HG02938 (cell line): ENCODE measurements at regions not wholly inside any gene's neighbourhood (a gene's known extent, or its start where the extent isn't known, plus 50 kb on each side); places are given as distances from the start of the nearest gene placed in this dataset.

Experiments
- ATAC-seq: cut with Tn5 transposase; IDR thresholded peaks from one replicate; pipeline ENCODE4 v1.9.1; 2021; ENCODE audit warnings: mild to moderate bottlenecking, moderate library complexity; ENCODE audit not compliant: unreplicated experiment

DNA sequence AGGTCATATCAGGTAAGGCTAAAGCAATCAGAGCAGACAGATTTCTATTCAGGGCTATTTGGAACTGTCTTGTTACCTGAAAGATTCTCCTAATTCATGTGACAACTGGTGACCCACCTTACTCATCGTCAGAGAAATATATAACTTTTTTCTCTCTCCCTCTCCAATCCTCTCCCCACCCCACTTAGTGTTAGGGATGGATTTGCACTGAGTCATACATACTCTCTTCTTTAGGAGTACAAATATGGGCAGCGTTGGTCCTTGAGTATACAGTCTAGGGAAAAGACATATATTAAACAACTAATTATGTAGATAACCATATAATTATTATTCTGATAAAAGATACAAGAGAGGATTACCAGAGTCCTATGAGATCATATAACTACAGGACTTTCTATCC is 246.3 kb downstream of the HHIPL2 start:
- ATAC-seq: no peak

DNA sequence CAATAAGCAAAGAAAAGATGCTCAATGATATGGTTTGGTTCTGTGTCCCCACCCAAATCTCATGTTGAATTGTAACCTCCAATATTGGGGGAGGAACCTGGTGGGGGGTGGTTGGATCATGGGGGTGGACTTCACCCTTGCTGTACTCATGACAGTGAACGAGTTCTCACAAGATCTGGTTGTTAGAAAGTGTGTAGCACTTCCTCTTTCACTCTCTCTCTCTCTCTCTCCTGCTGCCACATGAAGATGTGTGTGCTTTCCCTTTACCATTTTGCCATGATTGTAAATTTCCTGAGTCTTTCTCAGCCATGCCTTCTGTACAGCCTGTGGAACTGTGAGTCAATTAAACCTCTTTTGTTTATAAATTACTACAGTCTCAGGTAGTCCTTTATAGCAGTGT is 248.4 kb downstream of the HHIPL2 start:
- no peak for ATAC-seq

DNA sequence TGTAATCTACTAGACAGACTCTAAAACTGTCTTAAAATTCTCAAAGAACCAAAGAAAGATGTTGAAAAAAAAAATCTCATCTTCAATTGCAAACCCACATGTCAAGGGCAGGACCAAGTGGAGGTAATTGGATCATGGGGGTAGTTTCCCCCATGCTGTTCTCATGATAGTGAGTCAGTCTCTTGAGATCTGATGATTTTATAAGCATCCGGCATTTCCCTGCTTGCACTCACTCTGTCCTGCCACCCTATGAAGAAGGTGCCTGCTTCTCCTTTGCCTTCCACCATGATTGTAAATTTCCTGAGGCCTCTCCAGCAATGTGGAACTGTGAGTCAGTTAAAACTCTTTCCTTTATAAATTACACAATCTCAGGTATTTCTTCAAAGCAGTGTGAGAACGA is 257.0 kb downstream of the HHIPL2 start:
- no peak for ATAC-seq

DNA sequence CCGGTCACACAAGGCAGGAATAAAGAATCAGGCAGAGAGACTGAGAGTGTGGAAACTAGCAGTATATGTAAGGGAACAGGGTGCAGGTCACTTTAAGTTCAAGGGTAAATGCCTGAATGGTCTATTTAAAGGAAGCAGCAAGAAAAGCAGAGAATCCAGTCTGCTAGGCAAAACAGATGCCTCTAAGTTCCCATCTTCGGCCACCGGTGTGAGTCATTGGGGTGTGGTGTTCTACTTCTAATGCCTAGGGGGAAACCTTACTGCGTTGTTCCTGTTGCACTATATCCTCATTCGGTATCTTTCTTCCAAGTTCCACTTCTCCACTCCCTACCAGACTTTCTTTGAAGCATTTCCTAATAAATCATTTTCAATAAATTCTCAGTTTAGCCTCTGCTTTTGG is 259.9 kb downstream of the HHIPL2 start:
- no peak for ATAC-seq

DNA sequence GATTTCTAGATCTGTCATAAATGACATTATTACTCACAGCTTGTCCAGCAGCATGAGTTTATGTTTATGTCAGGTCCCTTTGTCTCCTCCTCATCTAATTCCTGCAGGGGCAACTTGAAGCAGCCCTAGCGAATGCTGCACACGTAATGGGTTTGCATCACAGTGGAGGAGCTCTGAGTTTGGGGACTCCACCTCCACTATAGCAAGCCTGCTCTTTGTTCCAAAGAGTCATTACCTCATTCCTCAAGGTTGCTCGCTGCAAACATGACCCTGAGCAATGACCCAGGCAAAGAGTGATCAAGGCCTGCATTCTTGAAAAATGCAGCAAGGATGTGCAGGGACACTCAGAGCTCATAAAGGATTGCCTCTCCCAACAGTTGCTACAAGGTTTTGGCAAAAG is 261.9 kb downstream of the HHIPL2 start:
- ATAC-seq: no peak

DNA sequence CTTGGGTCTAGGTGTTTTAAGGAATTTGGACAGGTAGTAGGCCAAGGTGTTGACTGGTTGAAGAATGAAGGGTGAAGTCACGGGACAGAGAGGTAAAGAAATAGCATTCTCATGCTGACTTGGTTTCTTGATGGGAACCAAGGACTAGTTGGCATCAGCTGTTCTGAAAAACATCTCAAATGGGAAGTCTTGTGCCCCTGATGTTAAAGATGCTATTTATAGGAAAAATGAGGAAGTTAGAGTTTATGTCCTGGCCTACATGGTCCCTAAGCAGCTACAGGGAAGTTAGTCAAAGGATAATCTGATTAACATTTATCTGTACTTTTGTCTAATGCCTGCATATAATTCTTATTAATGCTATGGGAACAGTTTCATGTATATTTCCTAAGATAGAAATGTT is 262.4 kb downstream of the HHIPL2 start:
- no peak for ATAC-seq

DNA sequence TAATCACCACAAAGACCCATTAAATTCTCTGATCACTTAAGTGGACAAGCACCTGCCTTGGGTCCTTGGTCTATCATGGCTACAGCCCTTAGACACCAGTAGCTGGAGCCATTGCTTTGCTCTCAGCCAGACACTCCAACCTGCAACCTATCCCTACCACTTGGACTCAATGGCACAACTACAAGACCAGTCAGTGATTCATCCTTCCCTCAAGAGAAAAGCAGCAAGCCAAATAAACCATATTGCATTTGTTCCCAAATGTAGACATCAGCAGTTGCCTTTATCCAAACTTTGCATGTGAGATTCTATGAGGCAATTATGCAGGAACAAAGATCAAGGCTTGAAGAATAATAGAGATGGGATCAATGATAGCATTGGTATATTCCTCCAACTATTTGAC is 263.4 kb downstream of the HHIPL2 start:
- ATAC-seq: no peak

DNA sequence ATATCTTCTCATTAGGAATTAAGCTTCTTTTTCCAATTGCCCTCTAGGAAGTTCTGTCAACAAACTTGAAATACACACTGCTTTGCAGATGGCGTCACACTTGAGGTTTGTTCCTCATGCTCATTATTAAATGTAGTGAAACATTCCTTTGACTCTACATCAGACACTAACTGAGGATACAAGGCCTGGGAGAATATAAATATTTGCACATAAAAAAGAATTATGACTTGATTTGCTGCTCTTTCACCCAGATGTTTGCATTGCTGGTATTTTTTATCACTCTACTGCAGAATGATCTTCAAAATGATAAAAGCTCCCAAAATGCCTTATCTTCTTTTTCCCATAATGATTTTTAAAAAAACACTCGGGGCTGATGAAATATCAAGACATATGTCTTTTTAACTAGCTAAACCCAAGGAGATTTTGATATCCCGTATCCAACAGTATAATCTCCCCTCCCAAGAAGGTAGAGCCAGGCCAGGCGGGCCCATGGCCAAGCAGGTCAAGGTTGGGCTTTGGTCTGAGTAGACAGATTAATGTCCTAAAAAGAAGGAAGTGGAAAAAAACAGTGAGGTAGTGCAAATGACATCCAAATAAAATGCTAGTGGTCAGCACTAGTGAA is 264.6 kb downstream of the HHIPL2 start:
- no peak for ATAC-seq

DNA sequence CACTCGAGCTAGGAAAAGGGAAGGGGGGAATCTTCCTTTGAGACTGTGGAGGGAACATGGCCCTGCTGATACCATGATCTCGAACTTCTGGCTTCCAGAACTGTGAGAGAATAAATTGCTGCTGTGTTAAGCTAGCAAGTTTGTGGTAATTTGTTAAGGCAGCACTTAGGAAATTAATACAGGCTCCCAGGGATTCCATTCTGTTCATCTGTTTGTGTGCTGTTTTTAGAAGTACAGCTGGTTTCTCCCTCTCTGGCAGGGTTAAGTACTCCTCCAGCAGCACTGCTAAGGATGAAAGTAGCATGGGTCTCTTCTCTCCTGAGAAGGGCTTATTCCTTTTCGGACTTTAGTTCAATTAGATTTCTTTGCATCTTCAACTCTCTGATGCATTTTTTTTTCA is 268.3 kb downstream of the HHIPL2 start:
- ATAC-seq: no peak

DNA sequence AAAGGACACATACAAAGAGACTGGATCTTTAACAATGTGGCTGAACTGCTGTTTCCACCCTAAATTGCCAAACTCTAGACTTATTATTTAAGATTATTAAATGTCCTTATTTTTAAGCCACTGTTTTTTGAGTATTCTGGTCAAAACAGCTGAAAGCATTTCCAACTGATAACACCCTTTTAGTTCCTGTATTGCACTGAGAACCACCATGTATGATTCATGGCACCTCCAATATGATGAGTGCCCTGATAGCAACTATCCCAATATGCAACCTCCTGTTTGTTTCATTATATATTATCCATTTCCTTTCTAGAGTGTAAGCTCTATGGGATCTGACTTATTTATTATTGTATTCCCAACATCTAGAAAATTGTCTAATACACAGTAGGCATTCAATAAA is 269.4 kb downstream of the HHIPL2 start:
- no peak for ATAC-seq

DNA sequence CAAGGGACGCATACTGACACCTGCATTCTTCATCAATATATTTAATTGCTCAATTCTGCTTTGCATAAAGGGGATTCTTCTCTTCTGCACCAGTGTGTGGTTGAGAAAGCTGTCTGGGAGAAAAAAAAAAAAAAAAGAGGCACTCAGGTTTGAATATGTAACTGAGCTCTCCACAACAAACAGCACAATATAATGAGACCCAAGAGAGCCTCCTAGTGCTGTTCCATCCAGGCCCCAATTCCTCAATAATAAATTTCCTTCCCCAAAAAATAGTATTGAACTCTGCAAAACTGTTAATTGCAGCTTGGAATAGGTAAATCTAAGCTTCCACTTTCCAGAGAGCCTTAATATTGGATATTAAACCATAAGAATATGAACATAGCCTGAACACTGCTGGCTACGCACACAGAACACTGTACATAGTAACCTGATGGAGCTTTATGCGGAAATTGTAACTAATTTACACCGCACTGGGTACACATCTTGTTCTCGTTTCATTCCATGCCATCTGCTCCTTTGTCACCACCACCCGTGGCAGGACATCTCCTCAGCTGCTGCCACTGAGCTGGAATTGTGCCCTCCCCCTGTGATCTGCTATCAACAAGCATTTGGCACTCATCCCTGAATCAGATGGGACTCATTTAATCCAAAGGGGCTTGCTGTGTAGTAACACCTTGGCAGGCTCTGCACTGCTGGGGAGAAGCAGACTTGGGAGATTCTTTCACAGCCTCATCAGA is 272.0 kb downstream of the HHIPL2 start:
- no peak for ATAC-seq

DNA sequence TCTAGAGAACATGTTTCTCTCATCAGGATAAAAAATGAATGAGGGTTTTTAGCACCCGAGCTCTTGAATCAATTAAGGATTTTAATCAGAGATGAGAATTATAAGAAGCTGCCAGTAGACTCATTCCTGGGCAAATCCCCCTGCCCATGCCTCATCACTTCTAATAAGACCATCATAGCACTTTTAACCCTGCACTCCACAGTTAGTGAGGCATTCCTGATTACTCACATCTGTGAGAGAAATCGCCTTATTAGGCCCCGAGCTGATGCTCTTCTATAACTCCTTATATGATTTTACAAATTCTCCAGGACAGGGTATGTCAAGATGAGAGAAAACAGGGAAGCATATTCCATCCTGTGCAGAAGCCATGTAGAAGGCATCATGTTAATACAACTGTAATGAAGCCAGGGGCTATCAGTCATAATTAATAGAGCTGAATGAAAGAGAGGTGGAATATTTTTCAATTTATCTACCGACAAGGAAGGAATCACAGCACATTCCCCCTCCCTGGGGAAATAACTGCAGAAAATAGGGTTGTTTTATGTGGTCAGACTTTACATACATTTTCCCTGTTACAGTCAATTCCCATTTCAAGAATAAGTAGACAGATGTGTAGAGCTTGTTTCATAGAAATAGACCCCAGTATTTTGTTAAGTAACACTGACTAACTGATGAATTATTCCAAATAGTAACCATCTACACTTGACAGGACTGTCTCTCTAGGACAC is 272.7 kb downstream of the HHIPL2 start:
- no peak for ATAC-seq

DNA sequence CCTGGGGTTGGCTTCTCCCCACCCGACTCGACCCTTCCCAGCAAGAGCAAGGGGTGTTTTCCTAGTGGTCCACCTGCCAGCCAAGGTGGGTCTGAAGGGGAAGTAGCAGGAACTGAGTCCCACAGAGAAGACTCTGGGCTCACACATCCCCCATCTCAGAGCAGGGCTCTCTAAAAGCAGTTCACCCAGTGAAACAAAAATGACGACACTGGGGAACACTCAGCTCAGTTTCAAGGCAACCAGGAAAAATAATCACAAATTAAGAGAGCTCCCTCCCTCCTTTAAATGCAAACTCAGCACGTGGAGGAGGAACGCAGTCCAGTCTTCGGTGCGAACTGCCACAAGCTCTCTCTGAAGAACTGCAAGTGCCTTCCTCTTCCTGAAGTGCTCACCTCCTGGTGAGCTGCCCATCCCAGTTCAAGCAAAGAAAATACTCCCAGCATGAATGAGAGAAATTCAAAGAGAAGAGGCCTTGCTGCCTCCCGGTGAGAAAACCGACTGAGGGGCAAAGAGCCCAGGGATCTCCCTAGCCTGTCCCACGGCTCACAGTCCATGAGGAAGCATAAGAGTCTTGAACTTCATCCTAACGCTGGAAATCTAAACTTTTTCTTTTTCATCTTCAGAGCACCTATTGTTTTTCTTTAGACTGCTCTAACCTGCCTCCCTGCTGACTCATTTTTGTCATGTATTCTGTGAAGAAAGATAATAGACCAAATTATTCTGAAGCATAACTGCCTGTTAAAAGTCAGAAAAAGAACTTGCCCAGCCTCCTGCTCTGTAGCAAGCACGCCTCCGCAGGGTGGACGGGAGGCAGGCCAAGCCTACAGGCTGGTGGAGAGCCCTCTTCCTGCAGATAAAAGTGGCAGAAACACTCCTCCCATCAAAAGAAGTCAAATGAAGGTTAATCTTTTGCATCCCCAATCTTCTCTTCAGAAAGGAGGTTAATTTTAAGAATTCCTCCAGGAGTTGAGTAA is 281.4 kb downstream of the HHIPL2 start:
- ATAC-seq: no peak

DNA sequence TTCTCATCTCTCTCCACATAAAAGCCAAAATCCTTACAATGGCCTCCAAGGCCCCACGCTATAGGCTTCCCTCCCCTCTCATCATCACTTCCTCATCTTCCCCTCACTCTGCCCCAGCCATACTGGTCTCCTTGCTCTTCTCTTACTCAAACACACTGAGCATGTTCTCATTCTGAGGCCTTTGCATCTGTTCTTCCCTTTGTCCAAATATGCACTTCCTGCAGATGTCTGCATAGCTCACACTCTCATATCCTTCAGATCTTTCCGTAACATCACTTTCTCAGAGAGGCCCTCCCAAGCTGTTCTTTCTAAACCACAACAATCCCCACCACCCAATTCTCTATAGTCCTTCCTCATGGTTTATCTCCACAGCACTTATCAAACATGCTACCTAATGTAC is 284.1 kb downstream of the HHIPL2 start:
- ATAC-seq: no peak

DNA sequence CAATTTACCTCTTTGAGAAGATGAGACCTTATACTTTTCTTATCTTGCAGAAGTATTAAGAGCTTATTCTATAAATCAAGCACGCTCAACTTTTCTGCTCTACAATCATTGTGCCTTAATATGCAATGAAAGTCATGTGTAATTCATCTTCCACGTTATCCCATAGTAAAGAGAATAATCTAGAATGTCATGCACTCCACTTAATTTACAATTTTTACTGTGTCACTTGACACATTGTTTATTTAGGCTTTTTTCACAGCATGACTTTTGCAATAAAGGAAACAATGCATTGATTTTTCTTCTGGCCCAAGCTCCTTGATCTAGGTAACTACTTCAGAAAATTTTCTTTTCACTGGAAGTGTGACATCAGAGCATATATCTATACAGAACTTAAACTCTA is 290.9 kb downstream of the HHIPL2 start:
- no peak for ATAC-seq

DNA sequence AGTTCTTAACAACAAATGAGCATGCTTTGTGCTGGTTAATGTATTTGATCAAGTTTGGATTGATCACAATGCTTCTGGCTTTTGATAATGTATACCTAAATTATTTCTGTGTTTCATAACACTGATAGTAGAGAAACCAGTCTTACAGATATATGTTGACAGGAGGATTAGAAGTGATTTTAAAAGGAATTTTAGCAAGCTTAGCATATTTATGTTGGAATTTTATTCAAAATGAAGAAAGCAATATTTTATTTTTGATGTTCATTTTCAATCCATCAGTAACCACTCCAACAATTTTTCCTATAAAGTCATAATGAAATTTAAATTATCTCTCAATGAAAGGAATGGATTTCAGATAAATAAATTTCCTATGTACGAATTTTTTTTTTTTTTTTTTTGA is 291.8 kb downstream of the HHIPL2 start:
- ATAC-seq: no peak

DNA sequence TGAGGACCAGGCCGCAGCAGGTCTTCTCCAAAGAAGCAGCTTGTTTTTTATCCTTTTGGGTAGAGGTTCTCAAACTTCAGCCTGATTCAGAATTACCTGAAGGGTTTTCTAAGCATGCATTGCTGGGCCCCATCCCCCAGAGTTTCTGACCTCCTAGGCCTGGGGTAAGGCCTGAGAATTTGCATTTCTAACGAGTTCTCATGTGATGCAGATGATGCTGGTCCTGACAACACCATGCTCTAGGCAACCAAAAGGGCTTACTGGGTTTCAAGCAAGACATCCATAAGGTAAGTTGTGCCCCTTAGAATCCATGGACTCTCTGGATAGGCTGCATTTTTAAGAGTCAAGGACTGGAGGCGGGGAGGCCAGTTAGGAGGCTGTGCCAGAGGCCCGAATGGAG is 295.1 kb downstream of the HHIPL2 start:
- no peak for ATAC-seq

DNA sequence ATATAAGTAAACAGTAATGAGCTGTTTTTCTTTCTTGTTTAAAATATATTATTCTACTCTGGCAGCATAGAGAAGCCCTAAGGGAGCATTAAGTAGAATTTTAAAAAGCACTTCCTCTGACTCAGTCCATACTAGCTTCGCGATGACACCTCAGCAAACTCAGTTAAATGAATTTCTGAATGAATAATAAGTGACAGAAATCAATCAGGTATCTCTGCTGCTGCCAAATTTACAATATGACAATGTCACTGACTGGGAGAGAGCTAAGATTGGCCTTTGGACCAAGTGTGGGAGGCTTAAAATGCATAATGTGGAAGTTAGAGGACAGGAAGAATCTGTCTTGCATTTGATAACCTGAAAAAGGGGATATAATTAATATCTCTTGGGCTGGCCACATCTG is 296.1 kb downstream of the HHIPL2 start:
- ATAC-seq: no peak

DNA sequence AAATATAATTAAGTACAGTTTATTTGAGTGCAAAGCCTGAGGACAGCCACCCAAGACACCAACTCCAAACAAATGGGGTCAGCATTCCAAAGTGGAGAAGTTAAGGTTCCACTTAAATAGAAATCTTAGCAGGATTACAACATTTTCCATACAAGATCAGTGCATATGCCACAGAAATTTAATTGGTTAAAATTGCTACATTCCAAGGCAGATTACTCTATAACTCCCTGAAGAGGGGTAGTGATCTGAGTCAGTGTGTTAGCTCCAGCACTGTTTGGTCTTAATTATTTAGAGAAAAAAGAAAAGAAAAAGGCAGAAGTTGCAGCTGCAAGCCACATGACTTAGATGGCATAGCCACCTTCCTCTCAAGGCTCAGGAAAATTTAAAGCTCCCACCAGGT is 297.5 kb downstream of the HHIPL2 start:
- no peak for ATAC-seq

DNA sequence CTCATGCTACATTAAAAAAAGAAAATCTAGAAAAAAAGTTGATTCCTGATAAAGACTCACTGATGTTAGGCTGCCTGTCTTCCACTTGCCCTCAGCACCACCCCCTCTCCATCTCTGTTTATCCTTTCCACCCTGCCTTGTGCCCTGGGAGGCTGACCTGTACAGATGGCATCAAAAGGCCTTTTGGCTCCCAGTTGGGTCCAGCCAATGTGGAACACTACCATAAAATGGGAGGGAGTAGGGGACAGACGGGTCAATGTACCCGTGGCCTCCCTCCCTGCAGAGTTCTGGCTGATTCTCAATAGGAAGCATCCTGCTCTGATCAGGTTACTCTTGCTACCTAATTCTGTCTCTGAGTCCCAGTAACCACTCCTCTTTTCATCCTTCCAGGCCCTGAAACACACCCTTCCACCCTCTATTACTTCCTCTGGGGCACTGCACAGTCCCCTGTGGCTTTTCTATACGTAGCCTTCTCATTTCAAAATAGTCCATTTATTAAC is 300.0 kb downstream of the HHIPL2 start:
- ATAC-seq: no peak

DNA sequence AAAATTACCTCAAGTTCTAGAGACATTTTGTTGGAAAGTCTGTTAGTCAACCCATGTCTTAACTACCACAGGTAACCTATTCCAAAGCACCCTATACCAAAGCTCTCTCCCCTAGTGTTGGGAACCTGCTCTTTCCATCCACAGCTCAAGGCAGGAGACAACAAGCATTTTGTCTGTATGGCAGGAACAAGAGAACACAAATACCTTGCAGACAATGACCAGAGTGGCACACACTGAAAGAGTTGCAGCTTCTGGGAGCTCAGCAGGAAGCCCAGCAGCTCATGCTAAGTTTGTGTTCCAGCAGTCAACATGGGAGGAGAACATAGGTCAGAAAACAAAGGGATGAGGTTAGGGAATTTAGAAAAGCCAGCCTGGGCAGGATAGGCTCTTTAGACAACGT is 300.8 kb downstream of the HHIPL2 start:
- no peak for ATAC-seq
